Left ventricle myocardium inferior (tissue), 1 donor: ENCODE measurements at regions not wholly inside any gene's neighbourhood (a gene's known extent, or its start where the extent isn't known, plus 50 kb on each side); places are given as distances from the start of the nearest gene placed in this dataset.

ENCODE experiments used
- DNase-seq: peaks from one replicate; pipeline ENCODE4 v3.0.0-alpha.2; 2020
- H3K27ac ChIP-seq: fragments of 200-600 bp; replicated peaks from 2 replicates; pipeline ENCODE4 v1.8.0; 2021
- H3K27me3 ChIP-seq: fragments of 200-600 bp; 2 replicates; pipeline ENCODE4 v1.8.0; 2021; ENCODE audit warnings: low read depth
- H3K36me3 ChIP-seq: fragments of 200-600 bp; 2 replicates; pipeline ENCODE4 v1.8.0; 2021
- H3K4me1 ChIP-seq: fragments of 200-600 bp; 2 replicates; pipeline ENCODE4 v1.8.0; 2021
- H3K4me3 ChIP-seq: fragments of 200-600 bp; 2 replicates; pipeline ENCODE4 v1.8.0; 2021; ENCODE audit warnings: mild to moderate bottlenecking, moderate library complexity
- H3K9me3 ChIP-seq: fragments of 200-600 bp; replicated peaks from 2 replicates; pipeline ENCODE4 v1.8.0; 2021
- CTCF ChIP-seq: fragments of 200-600 bp; IDR thresholded peaks from 2 replicates; pipeline ENCODE4 v1.8.0; 2021; ENCODE audit warnings: antibody characterized with exemption, mild to moderate bottlenecking, borderline replicate concordance
- intact Hi-C: fragments of 100-400 bp; cut with micrococcal nuclease; formaldehyde crosslinking; loops from one replicate; pipeline ENCODE4 v1.11.0; 2022
- donor health status: DM: no; HTN: yes; CAD: no; lungs with severe emphysema.

GRCh38 chr15:92332125-92332899 is 61.4 kb upstream of the ST8SIA2 start:
- no peak for DNase-seq
- Histone ChIP-seq H3K9me3 (peaks cover 8% of the 10 kb centered on the region), H3K27me3 (no peaks in the 10 kb centered on the region), H3K27ac (no peak overlapping the region), H3K4me3 (no peak overlapping the region), H3K36me3 (no peaks in the 10 kb centered on the region), H3K4me1 (no peaks in the 10 kb centered on the region)
- no peak for TF ChIP-seq CTCF
- intact Hi-C loops, result no loop called here

GRCh38 chr15:92333709-92334108 is 60.0 kb upstream of the ST8SIA2 start:
- DNase-seq, result no peak
- Histone ChIP-seq H3K4me1 (no peaks in the 10 kb centered on the region), H3K9me3 (peaks cover 8% of the 10 kb centered on the region), H3K4me3 (no peak overlapping the region), H3K36me3 (no peaks in the 10 kb centered on the region), H3K27ac (no peak overlapping the region), H3K27me3 (no peaks in the 10 kb centered on the region)
- intact Hi-C loops, result no loop called here
- TF ChIP-seq CTCF, result no peak

GRCh38 chr15:92336419-92336987 is 57.2 kb upstream of the ST8SIA2 start:
- Histone ChIP-seq H3K9me3 (peaks cover 8% of the 10 kb centered on the region), H3K4me1 (no peaks in the 10 kb centered on the region), H3K27me3 (no peaks in the 10 kb centered on the region), H3K27ac (no peak overlapping the region), H3K4me3 (no peak overlapping the region), H3K36me3 (no peaks in the 10 kb centered on the region)
- peak; percentile 29 for DNase-seq
- intact Hi-C loops, result no loop called here
- no peak for TF ChIP-seq CTCF

- peaks cover 10% of the 10 kb centered on the region for H3K4me1 ChIP-seq
- no peaks in the 10 kb centered on the region for H3K9me3 ChIP-seq
- DNase-seq, result no peak
- H3K36me3 ChIP-seq, result no peaks in the 10 kb centered on the region
- H3K4me3 ChIP-seq, result no peak overlapping the region
- H3K27me3 ChIP-seq, result peaks cover 24% of the 10 kb centered on the region
- TF ChIP-seq CTCF, result no peak
- intact Hi-C loops, result no loop called here
- H3K27ac ChIP-seq, result no peak overlapping the region
Measured at GRCh38 chr15:92339361-92339760, 54.3 kb upstream of the ST8SIA2 start.
